ENCODE measurements at regions not wholly inside any gene's neighbourhood (a gene's known extent, or its start where the extent isn't known, plus 50 kb on each side); places are given as distances from the start of the nearest gene placed in this dataset.
A peak's percentile ranks its signal among the peaks of the same experiment; 100 is the strongest.
"Not testable (repeated sequence)": the region's sequence is repeated elsewhere in the genome, so short reads cannot be mapped to it uniquely, and the experiment has no call there.

- no peak for DNase-seq (ENCODE audit: insufficient read length, low spot score)
- FAIRE-seq: no peak
Measured at GRCh38 chr16:29312835-29313558, 93.5 kb downstream of the NPIPB11 start.

DNA sequence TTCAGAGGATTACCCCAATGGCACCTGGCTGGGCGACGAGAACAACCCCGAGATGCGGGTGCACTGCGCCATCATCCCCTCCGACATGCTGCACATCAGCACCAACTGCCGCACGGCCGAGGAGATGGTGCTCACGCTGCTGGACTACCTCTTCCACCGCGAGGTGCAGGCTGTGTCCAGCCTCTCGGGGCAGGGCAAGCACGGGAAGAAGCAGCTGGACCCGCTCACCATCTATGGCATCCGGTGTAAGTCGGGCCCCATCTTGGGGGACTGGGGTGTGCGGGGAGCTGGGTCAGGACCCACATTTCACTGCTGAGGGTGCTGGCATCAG lies 94.2 kb downstream of the NPIPB11 start:
- DNase-seq (ENCODE audit: insufficient read length, low spot score); FAIRE-seq: not testable (repeated sequence)

DNA sequence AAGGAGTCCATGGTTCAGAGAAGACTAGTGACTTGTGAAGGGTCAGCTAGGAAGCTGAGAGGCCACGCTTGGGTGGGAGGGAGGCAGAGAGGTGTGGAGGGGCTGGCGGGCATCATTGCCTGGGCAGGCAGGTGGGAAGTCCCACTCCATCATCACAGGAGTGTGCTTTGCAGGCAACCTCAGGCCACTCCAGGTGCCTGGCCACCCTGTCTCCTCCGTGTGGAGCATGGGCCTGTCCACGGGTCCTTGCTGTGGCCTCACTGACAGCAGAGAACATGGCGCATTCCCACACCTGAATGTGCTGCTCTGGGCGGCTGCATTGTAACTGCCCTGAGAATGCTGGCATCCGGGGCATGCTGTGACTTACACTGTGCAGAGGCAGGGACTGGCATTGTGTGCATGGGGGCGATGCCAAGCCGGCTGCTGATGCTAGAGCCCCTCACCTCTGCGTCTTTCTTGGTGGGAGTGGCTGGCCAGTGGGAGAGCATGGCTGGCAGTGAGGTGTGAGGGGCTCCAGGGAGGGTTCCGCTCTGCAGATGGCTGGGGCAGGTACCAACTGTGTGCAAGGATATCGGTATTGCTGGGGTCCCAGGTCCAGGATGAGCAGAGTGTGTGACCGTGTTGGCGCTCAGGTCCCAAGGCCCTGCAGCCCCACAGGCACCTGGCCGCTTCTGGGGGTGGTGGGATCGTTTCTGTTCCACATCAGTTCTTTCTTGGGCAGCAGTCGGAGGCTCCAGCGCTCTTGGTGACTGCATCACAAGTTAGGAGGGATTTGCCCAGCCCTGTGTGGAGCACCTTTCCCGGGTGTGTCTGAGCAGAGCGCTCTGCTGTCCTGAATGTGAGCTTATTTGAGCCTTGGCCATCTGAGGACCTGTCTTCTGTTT lies 94.8 kb downstream of the NPIPB11 start:
- DNase-seq (ENCODE audit: insufficient read length, low spot score) (no peak), FAIRE-seq (peak; percentile 26)

- DNase-seq (ENCODE audit: insufficient read length, low spot score): no peak
- no peak for FAIRE-seq
Measured at GRCh38 chr16:29310852-29311314, 95.6 kb downstream of the NPIPB11 start.

- not testable (repeated sequence) for FAIRE-seq
Measured at GRCh38 chr16:29310243-29310642, 96.3 kb downstream of the NPIPB11 start.

GRCh38 chr16:29309601-29310000 lies 96.9 kb downstream of the NPIPB11 start:
- not testable (repeated sequence) for DNase-seq (ENCODE audit: insufficient read length, low spot score); FAIRE-seq

More at GRCh38 chr16:29310243-29310642, 96.3 kb downstream of the NPIPB11 start:
- not testable (repeated sequence) for DNase-seq (ENCODE audit: insufficient read length, low spot score)

DNA sequence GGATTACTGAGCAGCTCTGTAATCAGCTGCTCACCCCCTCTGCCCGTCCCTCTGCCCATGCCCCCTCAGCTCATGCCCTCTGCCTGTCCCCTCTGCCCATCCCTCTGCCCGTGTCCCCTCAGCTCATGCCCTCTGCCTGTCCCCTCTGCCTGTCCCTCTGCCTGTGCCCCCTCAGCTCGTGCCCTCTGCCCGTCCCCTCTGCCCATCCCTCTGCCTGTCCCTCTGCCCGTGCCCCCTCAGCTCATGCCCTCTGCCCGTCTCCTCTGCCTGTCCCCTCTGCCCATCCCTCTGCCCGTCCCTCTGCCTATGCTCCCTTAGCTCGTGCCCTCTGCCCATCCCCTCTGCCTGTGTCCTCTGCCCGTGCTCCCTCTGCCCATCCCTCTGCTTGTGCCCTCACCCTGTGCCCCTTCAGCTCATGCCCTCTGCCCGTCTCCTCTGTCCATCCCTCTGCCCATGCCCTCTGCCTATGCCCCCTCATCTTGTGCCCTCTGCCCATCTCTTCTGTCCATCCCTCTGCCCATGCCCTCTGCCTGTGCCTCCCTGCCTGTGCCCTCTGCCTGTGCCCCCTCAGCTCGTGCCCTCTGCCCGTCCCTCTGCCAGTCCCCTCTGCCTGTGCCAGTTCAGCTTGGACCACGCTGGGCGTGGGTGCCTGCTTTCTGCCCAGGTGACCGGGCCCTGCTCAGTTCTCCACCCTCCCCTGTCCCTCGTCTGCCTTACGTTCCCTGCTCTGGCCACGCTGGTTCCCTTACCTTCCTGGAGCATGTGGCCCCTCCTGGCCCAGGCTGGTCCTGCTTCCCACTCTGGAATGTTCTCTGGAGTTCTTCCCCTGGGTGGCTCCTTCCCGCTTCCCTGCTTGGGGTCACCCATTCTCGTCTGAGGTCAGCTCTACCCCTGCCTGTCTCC lies 97.6 kb downstream of the NPIPB11 start:
- no peak for FAIRE-seq
- DNase-seq (ENCODE audit: insufficient read length, low spot score): no peak

DNA sequence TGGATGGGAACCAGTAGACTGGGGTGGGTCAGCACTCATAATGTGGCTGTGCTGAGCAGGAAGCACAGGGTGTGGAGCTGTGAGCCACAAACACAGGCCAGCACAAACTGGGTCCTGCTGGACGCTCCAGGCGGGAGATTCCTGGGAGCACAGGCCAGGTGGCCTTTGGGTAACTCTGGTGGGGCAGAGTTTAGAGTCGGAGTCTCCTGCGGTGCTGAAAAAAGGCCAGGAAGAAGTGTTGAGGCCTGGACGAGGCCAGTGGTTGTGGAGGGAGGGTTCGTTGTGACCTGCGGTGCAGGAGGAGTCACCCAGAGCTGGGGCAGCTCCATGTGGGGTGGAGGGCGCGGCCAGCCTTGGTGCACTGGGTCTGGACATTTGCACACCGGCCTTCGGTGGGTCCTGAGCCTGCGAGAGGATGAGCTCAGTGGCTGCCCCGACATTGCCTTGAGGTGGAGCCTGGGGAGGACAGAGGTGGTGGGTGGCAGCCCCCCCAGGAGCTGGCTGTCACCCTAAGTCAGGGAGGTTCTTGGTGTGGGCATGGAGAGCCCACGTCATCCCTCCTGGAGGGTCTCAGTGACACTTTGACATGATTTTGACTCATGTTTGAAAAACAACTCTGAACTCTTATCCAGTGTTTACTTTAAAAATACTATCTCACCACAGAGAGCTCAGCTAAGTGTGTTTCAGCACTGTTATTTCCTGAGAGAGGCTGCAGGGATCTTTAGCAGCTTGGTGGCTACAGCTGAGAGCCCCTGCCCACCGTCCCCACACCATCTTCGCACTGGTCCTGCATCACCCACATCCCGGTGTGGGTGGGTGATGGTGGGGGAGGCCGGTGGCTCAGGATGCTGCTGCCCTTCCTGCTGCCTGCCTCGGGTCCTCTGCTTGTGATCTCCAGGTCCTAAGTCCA lies 98.7 kb downstream of the NPIPB11 start:
- FAIRE-seq (no peak), DNase-seq (ENCODE audit: insufficient read length, low spot score) (no peak)

GRCh38 chr16:29306943-29307597 lies 99.4 kb downstream of the NPIPB11 start:
- no peak for FAIRE-seq
- DNase-seq (ENCODE audit: insufficient read length, low spot score): no peak

GRCh38 chr16:29306201-29306600 lies 100.3 kb downstream of the NPIPB11 start:
- DNase-seq (ENCODE audit: insufficient read length, low spot score) (no peak), FAIRE-seq (no peak)

DNA sequence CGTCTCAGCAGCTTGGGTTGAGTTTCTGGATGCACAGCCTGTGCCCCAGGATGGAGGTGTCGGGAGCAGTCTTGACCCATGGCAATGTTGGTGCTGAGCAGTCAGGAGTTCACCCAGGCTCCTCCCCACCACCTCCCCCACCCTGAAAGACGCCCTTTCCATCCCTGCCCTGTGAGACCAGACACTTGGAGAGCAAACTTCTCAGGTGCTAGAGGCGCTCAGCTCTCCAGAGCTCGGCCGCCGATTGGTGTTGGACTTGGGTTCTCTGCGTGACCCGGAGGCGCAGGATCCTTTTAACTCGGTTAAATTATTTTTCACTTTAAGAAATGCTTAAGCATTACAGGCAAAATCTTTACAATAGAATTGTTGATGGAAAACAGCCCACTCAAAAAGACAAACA lies 101.5 kb downstream of the NPIPB11 start:
- DNase-seq (ENCODE audit: insufficient read length, low spot score): not testable (repeated sequence)

DNA sequence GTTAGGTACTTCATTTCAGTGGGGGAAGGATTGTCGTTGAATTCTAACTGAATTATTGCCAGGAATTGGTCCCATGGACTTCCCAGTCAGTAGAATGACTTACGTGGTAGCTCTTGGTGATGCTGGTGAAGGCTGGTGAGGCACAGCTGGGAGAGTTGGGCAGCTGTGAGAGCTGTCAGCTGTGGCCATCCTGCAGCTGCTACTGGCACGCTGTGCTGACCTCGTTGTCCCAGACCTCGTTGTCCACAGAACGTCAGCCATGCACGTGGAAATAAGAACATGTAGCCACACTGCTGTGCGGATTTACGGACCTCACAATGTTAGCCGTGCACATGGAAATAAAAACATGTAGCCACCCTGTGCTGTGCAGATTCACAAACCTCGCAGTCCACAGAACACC lies 102.3 kb downstream of the NPIPB11 start:
- DNase-seq (ENCODE audit: insufficient read length, low spot score): no peak
- no peak for FAIRE-seq

More for the DNA sequence above, 101.5 kb downstream of the NPIPB11 start:
- FAIRE-seq: not testable (repeated sequence)

DNA sequence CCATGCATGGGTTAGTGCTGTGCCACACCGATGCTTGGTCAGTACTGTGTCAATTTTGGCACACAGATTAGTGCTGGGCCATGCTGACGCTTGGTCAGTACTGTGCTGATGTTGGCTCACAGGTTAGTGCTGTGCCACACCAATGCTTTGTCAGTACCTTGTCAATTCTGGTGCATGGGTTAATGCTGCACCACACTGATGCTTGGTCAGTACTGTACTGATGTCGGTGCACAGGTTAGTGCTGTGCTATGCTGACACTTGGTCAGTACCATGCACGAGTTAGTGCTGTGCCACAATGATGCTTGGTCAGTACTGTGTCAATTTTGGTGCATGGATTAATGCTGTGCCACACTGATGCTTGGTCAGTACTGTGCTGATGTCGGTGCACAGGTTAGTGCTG lies 103.0 kb downstream of the NPIPB11 start:
- DNase-seq (ENCODE audit: insufficient read length, low spot score): no peak

DNA sequence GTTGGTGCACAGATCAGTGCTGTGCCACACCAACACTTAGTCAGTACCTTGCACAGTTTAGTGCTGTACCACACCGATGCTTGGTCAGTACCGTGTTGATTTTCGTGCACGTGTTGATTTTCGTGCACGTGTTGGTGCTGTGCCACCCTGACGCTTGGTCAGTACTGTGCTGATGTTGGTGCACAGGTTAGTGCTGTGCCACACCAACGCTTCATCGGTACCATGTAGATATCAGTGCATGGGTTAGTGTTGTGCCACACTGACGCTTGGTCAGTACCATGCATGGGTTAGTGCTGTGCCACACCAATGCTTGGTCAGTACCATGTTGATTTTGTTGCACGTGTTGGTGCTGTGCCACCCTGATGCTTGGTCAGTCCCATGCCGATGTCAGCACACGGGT lies 103.5 kb downstream of the NPIPB11 start:
- peak; percentile 4 for FAIRE-seq
- no peak for DNase-seq (ENCODE audit: insufficient read length, low spot score)

More for the DNA sequence above, 103.0 kb downstream of the NPIPB11 start:
- no peak for FAIRE-seq

- FAIRE-seq: peak; percentile 42
- DNase-seq (ENCODE audit: insufficient read length, low spot score): not testable (repeated sequence)
Measured at GRCh38 chr16:29302433-29302832, 104.1 kb downstream of the NPIPB11 start.

DNA sequence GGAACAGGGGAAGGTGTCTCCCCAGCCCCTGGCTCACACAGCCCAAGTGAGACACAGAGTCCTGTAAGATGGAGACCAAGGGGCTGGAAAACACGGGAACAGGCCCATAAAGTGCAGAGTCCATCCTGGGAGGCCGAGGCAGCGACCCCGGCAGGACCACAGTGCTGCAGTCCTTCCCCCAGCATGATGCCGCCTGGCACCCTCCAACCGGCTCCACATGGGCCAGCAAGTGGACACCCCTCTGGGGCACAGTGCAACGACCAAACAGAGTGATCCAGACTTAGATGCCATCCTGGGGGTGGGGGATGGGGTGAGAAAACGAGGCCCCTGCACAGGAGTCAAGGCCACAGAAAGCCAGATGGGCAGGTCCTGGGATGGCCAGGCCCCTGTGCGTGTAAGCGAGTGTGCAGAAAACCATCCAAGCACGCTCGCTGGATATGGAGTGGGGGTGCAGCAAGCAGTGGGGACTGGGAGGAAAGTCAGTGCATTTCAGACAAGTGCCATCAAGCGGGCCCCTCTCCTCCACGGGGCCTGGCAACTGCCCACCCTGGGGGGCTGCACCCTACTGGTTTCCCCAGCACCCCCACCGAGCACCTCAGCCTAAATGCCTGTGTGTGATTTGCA lies 104.7 kb downstream of the NPIPB11 start:
- not testable (repeated sequence) for FAIRE-seq; DNase-seq (ENCODE audit: insufficient read length, low spot score)

DNA sequence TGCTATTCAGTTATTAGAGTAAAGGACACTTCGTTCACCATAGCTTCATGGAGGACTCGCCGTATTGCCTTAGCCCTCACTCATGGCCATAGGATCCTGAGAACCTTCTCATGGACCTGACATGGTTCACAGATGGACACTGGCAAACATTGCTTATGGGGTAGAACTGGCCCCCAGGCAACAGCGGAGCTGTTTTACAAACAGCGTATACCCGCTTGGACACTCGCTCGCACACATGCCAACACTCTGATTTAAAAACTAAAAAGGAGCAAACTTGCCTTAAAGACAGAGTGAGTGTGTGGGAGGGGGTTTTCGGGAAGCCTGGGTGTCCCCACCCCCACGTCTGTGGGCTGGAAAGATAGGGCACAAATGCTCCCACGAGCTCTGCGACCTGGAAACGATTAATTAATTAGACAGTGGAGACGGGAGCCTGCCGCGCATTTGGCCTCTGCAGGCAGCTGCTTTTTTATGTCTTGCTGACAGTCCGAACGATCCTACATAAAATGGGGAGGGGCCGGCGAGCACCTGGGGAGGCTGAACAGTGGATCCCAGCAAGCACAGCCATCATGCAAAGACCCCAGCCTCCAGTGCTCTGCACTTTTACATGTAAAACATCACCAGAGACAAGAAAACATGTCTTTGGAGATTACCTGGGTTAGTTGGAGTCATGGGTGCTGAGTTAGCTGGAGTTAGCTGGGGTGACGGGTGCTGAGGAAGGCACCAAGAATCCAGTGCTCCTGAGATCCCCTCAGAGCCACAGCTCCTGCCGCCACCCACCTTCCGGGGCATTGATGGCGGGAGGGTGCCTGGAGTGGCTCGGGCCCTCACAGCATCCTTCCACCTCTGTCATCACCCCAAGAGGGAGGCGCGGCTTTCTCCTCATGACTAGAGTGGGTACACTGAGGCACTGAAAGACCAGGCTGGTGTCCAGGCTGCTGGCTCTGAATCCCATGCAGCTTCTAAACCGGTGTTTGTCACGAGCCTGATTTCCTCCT lies 105.7 kb downstream of the NPIPB11 start:
- not testable (repeated sequence) for DNase-seq (ENCODE audit: insufficient read length, low spot score); FAIRE-seq

Measured in HTR-8/SVneo (cell line).